Sigmoid colon (tissue), 4 donors: ENCODE measurements at regions not wholly inside any gene's neighbourhood (a gene's known extent, or its start where the extent isn't known, plus 50 kb on each side); places are given as distances from the start of the nearest gene placed in this dataset.

ENCODE experiments used
- CTCF ChIP-seq, 4 experiments: fragments of 450-650 bp in 3 of 4; fragments of 200-600 bp in 1 of 4; IDR thresholded peaks; one replicate each; pipeline ENCODE4 v1.5.1; 2016 to 2019; ENCODE audit warnings: antibody characterized with exemption in 4 of 4, mild to moderate bottlenecking in 3 of 4, moderate library complexity in 2 of 4
- POLR2A ChIP-seq, 2 donors: fragments of 450-650 bp; IDR thresholded peaks; one replicate each; pipeline ENCODE4 v1.6.1; 2016; ENCODE audit warnings: antibody characterized with exemption in 2 of 2, mild to moderate bottlenecking in 2 of 2, moderate library complexity in 2 of 2
- POLR2AphosphoS5 ChIP-seq, 4 donors: sonication (generic); formaldehyde crosslinking; IDR thresholded peaks; one replicate each; pipeline ENCODE4 v1.6.1; 2017; ENCODE audit warnings: antibody characterized with exemption in 4 of 4

- TF ChIP-seq POLR2A (IDR thresholded peaks at IDR 0.05), result no peak
- TF ChIP-seq CTCF (IDR thresholded peaks at IDR 0.05), result no peak
- no peak for TF ChIP-seq POLR2AphosphoS5 (IDR thresholded peaks at IDR 0.05)
Observed at GRCh38 chr12:41966916-41967315, 177.8 kb downstream of the GXYLT1 start.
